ENCODE measurements at regions not wholly inside any gene's neighbourhood (a gene's known extent, or its start where the extent isn't known, plus 50 kb on each side); places are given as distances from the start of the nearest gene placed in this dataset.

DNA sequence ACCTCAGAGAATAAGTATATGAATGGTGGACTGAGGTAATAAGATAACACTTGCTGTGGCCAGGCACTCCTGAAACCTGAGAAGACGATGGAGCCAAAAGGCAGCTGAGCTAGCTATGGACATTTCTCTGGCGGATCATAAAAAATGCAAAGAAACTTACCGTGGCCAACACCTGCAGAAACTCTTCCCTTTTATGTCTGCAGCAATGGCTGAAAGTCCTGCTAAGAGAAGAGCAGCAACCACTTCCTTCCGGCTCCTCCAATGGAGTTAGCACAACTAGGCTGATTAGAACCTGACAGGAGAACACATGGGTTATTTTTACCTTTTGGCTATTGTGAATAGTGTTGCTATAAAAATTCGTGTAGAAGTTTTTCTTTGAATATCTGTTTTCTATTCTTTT lies 76.0 kb upstream of the MAGEB16 start:
- no peaks in the 10 kb centered on the region for H3K27me3 Mint-ChIP-seq
- H3K9me3 ChIP-seq (ENCODE audit: control insufficient read depth in 1 of 2, insufficient read depth in 1 of 2, low read length in 2 of 2): no peaks in the 10 kb centered on the region
- no peak for DNase-seq
- no peaks in the 10 kb centered on the region for H3K4me1 Mint-ChIP-seq (ENCODE audit: low read depth)
- ChIA-PET CTCF (no interaction called here), POLR2A (no interaction called here)
- no peak overlapping the region for H3K4me3 ChIP-seq (ENCODE audit: low read length)
- ATAC-seq (ENCODE audit: poor library complexity): no peak
- H3K27me3 ChIP-seq (ENCODE audit: control insufficient read depth in 1 of 2, insufficient read depth in 2 of 2, low read length in 2 of 2): no peaks in the 10 kb centered on the region
- no peaks in the 10 kb centered on the region for H3K36me3 Mint-ChIP-seq (ENCODE audit: low read depth)
- intact Hi-C loops (cut with DNase I, micrococcal nuclease): no loop called here
- H3K9me3 Mint-ChIP-seq: no peaks in the 10 kb centered on the region
- no peak overlapping the region for H3K4me3 Mint-ChIP-seq
- no peak overlapping the region for H3K27ac ChIP-seq (ENCODE audit: low read depth in 1 of 2, low read length in 2 of 2)
- no peak for TF ChIP-seq CTCF (IDR thresholded peaks at IDR 0.05)
- no peaks in the 10 kb centered on the region for H3K36me3 ChIP-seq (ENCODE audit: insufficient read depth, low read length)
- no peaks in the 10 kb centered on the region for H3K4me1 ChIP-seq (ENCODE audit: insufficient read depth, low read length)
- H3K27ac Mint-ChIP-seq: no peak overlapping the region

DNA sequence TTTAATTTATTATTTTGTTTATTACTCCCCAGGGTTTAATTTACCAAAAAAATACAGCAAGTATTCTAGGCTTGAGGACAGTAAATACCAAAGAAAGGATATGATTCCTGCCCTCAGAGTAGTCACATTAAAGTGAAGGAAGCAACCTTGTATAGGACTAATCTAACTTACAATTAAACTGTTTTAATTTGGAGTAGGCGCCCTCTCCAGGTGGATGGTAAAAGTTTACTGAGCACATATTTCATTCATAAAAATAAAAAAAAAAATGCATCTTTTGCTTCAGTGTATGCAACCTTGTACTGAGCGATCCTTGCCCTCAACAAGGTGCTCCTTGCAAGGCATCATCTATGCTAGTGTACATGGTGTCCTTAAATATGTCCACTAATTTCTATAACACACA lies 72.0 kb upstream of the MAGEB16 start:
- intact Hi-C loops (cut with DNase I, micrococcal nuclease): no loop called here
- H3K4me3 Mint-ChIP-seq: no peak overlapping the region
- no peak overlapping the region for H3K27ac Mint-ChIP-seq
- no peaks in the 10 kb centered on the region for H3K4me1 Mint-ChIP-seq (ENCODE audit: low read depth)
- no peaks in the 10 kb centered on the region for H3K9me3 Mint-ChIP-seq
- no peak overlapping the region for H3K4me3 ChIP-seq (ENCODE audit: low read length)
- H3K4me1 ChIP-seq (ENCODE audit: insufficient read depth, low read length): no peaks in the 10 kb centered on the region
- ATAC-seq (ENCODE audit: poor library complexity) (no peak), DNase-seq (no peak)
- H3K27me3 Mint-ChIP-seq: no peaks in the 10 kb centered on the region
- CTCF ChIA-PET: no interaction called here
- no peak for TF ChIP-seq CTCF (IDR thresholded peaks at IDR 0.05)
- H3K27me3 ChIP-seq (ENCODE audit: control insufficient read depth in 1 of 2, insufficient read depth in 2 of 2, low read length in 2 of 2): no peaks in the 10 kb centered on the region
- no peaks in the 10 kb centered on the region for H3K36me3 Mint-ChIP-seq (ENCODE audit: low read depth)
- no peak overlapping the region for H3K27ac ChIP-seq (ENCODE audit: low read depth in 1 of 2, low read length in 2 of 2)
- POLR2A ChIA-PET: no interaction called here
- H3K9me3 ChIP-seq (ENCODE audit: control insufficient read depth in 1 of 2, insufficient read depth in 1 of 2, low read length in 2 of 2): no peaks in the 10 kb centered on the region
- H3K36me3 ChIP-seq (ENCODE audit: insufficient read depth, low read length): no peaks in the 10 kb centered on the region

DNA sequence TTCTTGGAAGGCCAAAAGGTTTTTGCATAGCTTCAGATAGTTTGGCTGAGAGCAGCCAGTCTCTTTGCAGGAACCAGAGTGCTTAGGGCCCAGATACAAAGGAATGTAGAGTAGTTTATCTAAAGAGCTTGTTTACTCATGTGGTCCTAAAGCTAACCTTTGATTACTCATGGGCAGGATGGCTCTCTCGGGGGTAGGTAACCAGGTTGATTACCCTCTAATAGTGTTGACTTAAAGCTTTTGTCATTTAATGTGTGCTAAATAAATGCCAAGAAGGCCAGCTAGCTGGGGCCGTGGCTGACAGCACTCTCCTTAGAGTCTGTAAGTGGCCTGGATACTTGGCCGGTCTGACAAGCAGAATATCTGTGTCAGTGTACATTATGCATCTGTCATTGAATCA lies 69.7 kb upstream of the MAGEB16 start:
- H3K4me1 Mint-ChIP-seq (ENCODE audit: low read depth): no peaks in the 10 kb centered on the region
- H3K36me3 Mint-ChIP-seq (ENCODE audit: low read depth): no peaks in the 10 kb centered on the region
- ChIA-PET POLR2A (no interaction called here), CTCF (no interaction called here)
- no peaks in the 10 kb centered on the region for H3K4me1 ChIP-seq (ENCODE audit: insufficient read depth, low read length)
- H3K4me3 Mint-ChIP-seq: no peak overlapping the region
- DNase-seq (no peak), ATAC-seq (ENCODE audit: poor library complexity) (no peak)
- no peaks in the 10 kb centered on the region for H3K36me3 ChIP-seq (ENCODE audit: insufficient read depth, low read length)
- H3K27ac Mint-ChIP-seq: no peak overlapping the region
- H3K9me3 Mint-ChIP-seq: no peaks in the 10 kb centered on the region
- TF ChIP-seq CTCF (IDR thresholded peaks at IDR 0.05): no peak
- no peaks in the 10 kb centered on the region for H3K27me3 Mint-ChIP-seq
- intact Hi-C loops (cut with DNase I, micrococcal nuclease): no loop called here
- H3K27me3 ChIP-seq (ENCODE audit: control insufficient read depth in 1 of 2, insufficient read depth in 2 of 2, low read length in 2 of 2): no peaks in the 10 kb centered on the region
- H3K27ac ChIP-seq (ENCODE audit: low read depth in 1 of 2, low read length in 2 of 2): no peak overlapping the region
- no peak overlapping the region for H3K4me3 ChIP-seq (ENCODE audit: low read length)
- H3K9me3 ChIP-seq (ENCODE audit: control insufficient read depth in 1 of 2, insufficient read depth in 1 of 2, low read length in 2 of 2): peaks cover 0 to 3% of the 10 kb centered on the region in 2 experiments

All from CD4-positive, alpha-beta T cell (primary cell).